GM18508 (cell line): ENCODE measurements at regions not wholly inside any gene's neighbourhood (a gene's known extent, or its start where the extent isn't known, plus 50 kb on each side); places are given as distances from the start of the nearest gene placed in this dataset.

ENCODE experiments used
- ATAC-seq: cut with Tn5 transposase; IDR thresholded peaks from one replicate; pipeline ENCODE4 v1.9.1; 2021; ENCODE audit warnings: moderate number of reproducible peaks; ENCODE audit not compliant: insufficient read depth, unreplicated experiment

- ATAC-seq: no peak
Measured at GRCh38 chr12:17695495-17695894, 394.5 kb downstream of the RERGL start.

DNA sequence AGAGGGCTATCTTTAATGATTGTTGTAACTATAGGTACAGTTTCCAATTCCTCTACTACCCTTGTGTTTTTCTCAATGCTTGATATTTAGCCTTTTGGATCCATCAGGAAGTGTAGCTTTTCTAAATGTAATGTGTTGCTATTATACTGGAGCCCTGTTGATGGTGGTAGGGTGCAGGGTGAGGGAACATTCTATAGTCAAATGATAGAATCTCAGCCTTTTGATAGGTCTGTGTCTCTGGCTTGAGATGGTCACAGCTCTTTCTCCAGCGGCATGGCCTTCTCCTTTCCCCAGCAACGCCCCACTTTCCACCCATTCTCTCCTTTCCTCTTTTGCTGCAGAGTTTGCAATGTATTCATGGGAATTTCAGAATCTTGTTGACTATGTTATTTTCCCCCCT is 398.6 kb downstream of the RERGL start:
- no peak for ATAC-seq

- ATAC-seq: no peak
Measured at GRCh38 chr12:17680220-17680619, 409.8 kb downstream of the RERGL start.

- no peak for ATAC-seq
Measured at GRCh38 chr12:17666641-17667324, 423.2 kb downstream of the RERGL start.

DNA sequence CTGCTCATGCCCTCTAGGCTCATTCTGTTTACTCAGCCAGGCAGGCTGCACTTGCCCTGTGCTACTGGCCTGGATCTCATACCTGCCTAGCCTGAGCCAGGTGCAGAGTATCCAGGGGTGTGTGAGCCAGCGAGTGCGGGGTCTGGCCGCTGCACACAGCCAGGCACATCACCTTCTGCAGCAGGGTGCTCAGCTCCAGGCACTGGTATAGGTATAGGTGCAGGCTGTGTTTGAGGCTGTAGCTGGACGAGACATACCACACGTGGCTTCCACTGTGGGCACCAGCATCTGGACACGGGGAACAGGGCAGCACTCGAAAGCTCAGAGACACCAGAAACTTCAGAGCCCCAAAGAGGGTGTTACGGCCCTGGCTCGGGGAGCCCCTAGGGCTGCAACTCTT is 424.2 kb downstream of the RERGL start:
- no peak for ATAC-seq

DNA sequence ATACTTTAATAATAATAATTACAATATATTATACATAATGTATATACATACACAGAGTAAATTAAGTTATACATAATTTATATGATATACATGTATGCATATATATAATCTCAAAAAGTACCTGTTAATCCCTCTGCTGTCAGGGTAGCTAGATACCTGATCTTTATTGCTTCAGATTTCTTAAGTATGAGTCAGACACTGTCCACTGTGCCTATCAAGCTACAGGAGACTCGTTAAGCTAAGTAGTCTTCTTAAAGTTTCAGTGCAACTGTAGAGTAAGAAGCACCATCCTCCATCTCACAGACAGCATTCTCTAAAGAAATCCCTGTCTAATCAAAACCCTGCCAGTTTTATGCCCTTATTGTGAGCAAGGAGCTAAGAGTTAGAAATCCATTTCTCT is 428.7 kb downstream of the RERGL start:
- ATAC-seq: no peak

GRCh38 chr12:17652436-17652835 is 437.6 kb downstream of the RERGL start:
- ATAC-seq: no peak

GRCh38 chr12:17642340-17642650 is 447.7 kb downstream of the RERGL start:
- no peak for ATAC-seq

GRCh38 chr12:17640615-17641014 is 449.4 kb downstream of the RERGL start:
- ATAC-seq: no peak

- no peak for ATAC-seq
Measured at GRCh38 chr12:17618831-17619230, 471.2 kb downstream of the RERGL start.

GRCh38 chr12:17609701-17610100 is 480.3 kb downstream of the RERGL start:
- no peak for ATAC-seq

GRCh38 chr12:17609153-17609552 is 480.8 kb downstream of the RERGL start:
- no peak for ATAC-seq

DNA sequence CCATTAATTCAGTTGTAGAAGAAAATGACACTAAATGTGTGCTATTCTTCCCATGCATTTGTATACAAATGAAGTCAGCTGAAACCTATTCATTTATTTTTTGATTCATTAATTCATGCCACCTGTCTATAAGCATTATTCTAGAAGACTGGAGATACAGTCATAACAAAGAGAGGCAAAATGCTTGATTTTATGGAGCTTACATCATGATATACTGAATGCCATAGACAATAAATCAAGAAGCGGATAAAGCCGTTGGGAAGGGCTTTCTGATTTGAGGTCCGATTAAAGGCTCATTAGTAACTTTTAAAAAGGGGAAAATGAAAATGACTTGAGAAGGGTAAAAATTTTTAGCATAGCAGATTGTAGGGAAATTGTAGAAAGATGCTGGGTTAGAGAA is 494.9 kb downstream of the RERGL start:
- ATAC-seq: no peak

GRCh38 chr12:17593715-17594406 is 496.1 kb downstream of the RERGL start:
- ATAC-seq: no peak

DNA sequence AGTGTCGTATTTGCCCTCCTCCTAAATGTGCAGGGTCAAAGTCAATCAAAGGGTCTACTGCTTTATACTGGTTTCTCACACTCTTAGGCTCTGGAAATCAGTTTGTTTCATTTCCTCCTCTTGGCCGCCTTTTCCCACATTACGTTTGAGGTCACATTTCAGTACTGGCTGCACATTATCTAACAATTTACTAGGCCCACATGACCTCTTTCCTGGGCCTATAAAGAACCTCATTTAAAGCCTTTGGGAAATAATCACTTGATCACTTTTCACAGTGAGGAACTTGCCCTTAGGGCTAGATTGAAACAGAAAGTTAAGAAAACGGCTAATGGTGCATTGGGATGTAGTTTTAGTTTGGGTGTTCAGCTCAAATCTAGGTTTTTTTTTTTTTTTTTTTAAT is 497.5 kb downstream of the RERGL start:
- no peak for ATAC-seq

GRCh38 chr12:17591005-17591681 is 498.9 kb downstream of the RERGL start:
- ATAC-seq: no peak

DNA sequence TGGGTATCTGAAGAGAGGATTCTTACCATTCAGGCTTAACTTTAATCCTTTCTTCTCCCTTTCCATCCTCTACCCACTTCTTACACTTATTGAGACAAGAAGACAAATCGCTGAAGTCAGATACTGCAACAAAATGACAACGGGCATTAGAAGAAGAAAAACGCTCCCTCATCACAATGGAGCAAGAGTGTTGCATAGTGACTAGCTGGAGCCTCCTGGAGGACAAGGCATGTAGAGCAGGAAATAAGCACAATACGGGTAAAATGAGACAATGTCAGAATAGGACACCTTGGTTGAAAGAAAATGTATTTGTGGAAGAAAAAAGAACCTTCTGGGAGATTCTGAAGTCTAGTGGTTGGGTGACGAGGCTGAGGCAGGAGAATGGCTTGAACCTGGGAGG is 501.0 kb downstream of the RERGL start:
- ATAC-seq: no peak

DNA sequence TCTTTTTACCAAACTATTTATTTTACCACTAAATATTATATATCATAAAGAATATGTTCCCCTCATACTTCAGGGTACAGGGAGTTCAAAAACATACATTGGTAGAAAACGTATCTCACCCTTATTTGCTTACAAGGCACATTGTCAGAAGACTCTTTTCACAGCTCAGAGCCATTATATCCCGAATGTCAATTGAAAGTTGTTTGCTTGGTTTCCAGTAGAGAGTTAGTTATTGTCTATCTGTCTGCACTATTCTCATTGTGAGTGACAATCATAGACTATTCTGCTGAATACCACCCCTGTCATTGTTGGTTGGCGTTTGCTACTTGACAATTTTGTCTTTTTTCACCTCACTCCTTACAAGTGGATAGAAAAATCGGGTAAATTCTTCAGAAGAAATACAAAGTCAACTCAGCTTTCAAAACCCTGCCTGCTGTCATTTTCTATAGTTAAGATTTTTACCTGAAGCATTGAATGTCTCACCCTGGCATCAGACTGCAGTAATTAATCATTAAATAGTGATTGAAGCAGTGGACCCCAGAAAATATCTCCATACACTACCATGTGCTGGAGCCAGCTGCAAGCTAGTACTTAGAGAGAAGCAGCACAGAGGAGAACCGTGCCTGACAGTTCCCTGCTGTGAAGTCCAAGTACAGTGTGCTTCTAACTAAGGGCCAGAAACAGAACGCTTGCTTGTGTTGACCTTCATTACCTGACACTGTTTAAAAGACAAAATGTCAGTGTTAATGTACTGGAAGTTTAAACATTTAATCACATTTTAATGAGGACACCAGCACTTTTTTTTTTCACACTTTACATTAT is 510.6 kb downstream of the RERGL start:
- ATAC-seq: no peak

- ATAC-seq: no peak
Measured at GRCh38 chr12:17577405-17577804, 512.6 kb downstream of the RERGL start.

- ATAC-seq: no peak
Measured at GRCh38 chr12:17572250-17572649, 517.7 kb downstream of the RERGL start.

GRCh38 chr12:17571047-17571446 is 518.9 kb downstream of the RERGL start:
- ATAC-seq: no peak
